ENCODE measurements at regions not wholly inside any gene's neighbourhood (a gene's known extent, or its start where the extent isn't known, plus 50 kb on each side); places are given as distances from the start of the nearest gene placed in this dataset.

- Mint-ChIP-seq H3K9me3 (peaks cover 7% of the 10 kb centered on the region), H3K36me3 (ENCODE audit: low read depth) (peaks cover 3% of the 10 kb centered on the region), H3K27ac (ENCODE audit: unreplicated experiment) (no peak overlapping the region), H3K4me3 (no peak overlapping the region), H3K27me3 (ENCODE audit: low read depth) (peaks cover 11% of the 10 kb centered on the region), H3K4me1 (no peaks in the 10 kb centered on the region)
- TF ChIP-seq CTCF (conservative IDR thresholded peaks at IDR 0.05) = no peak
- DNase-seq (ENCODE audit: low read depth, low spot score) = no peak
Measured at GRCh38 chr6:14305131-14305530, 187.6 kb downstream of the CD83 start.

GRCh38 chr6:14305624-14306023, 188.1 kb downstream of the CD83 start:
- peaks cover 7% of the 10 kb centered on the region for H3K9me3 Mint-ChIP-seq
- H3K4me1 Mint-ChIP-seq = no peaks in the 10 kb centered on the region
- peaks cover 3% of the 10 kb centered on the region for H3K36me3 Mint-ChIP-seq (ENCODE audit: low read depth)
- no peak overlapping the region for H3K4me3 Mint-ChIP-seq
- no peak for TF ChIP-seq CTCF (conservative IDR thresholded peaks at IDR 0.05)
- H3K27me3 Mint-ChIP-seq (ENCODE audit: low read depth) = peaks cover 7% of the 10 kb centered on the region
- DNase-seq (ENCODE audit: low read depth, low spot score) = no peak
- no peak overlapping the region for H3K27ac Mint-ChIP-seq (ENCODE audit: unreplicated experiment)

GRCh38 chr6:14306151-14306906, 188.8 kb downstream of the CD83 start:
- H3K4me3 Mint-ChIP-seq = no peak overlapping the region
- H3K36me3 Mint-ChIP-seq (ENCODE audit: low read depth) = peaks cover 3% of the 10 kb centered on the region
- no peak for DNase-seq (ENCODE audit: low read depth, low spot score)

GRCh38 chr6:14309516-14309915, 191.9 kb downstream of the CD83 start:
- TF ChIP-seq CTCF (conservative IDR thresholded peaks at IDR 0.05) = no peak
- Mint-ChIP-seq H3K27me3 (ENCODE audit: low read depth) (no peaks in the 10 kb centered on the region), H3K27ac (ENCODE audit: unreplicated experiment) (no peak overlapping the region), H3K9me3 (peaks cover 7% of the 10 kb centered on the region), H3K4me1 (peaks cover 5% of the 10 kb centered on the region), H3K36me3 (ENCODE audit: low read depth) (no peaks in the 10 kb centered on the region), H3K4me3 (no peak overlapping the region)
- no peak for DNase-seq (ENCODE audit: low read depth, low spot score)

More at GRCh38 chr6:14306151-14306906, 188.8 kb downstream of the CD83 start:
- H3K4me1 Mint-ChIP-seq = peaks cover 5% of the 10 kb centered on the region
- peaks cover 3% of the 10 kb centered on the region for H3K27me3 Mint-ChIP-seq (ENCODE audit: low read depth)
- no peak overlapping the region for H3K27ac Mint-ChIP-seq (ENCODE audit: unreplicated experiment)
- TF ChIP-seq CTCF (conservative IDR thresholded peaks at IDR 0.05) = no peak
- peaks cover 11% of the 10 kb centered on the region for H3K9me3 Mint-ChIP-seq

DNA sequence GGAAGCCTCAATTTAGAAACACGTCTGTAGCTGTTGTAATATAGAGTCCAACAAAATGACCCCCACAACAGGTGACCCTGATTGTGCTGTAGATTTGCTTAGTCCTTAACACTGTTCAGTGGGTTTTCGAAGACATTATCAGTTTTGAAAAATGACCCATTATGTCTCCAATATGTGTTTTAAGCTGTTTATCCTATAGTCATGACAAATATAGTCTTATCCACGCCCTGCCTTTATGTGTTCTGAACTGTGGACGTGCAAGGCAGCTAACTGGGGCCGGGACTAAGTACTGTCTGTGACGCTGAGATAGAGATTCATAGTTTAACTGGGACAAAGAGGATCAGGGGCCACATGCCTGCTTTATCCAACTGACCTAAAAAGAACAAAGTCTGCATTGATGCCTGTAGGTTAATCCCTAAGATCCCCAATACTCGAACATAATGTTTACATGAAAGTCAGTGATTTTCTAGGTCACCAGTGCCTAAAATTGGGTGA, 192.4 kb downstream of the CD83 start:
- TF ChIP-seq CTCF (conservative IDR thresholded peaks at IDR 0.05) = no peak
- H3K4me1 Mint-ChIP-seq = peaks cover 5% of the 10 kb centered on the region
- H3K4me3 Mint-ChIP-seq = no peak overlapping the region
- H3K36me3 Mint-ChIP-seq (ENCODE audit: low read depth) = no peaks in the 10 kb centered on the region
- DNase-seq (ENCODE audit: low read depth, low spot score) = no peak
- H3K9me3 Mint-ChIP-seq = peaks cover 7% of the 10 kb centered on the region
- H3K27me3 Mint-ChIP-seq (ENCODE audit: low read depth) = no peaks in the 10 kb centered on the region
- H3K27ac Mint-ChIP-seq (ENCODE audit: unreplicated experiment) = no peak overlapping the region
